GM18861 (cell line): ENCODE measurements at regions not wholly inside any gene's neighbourhood (a gene's known extent, or its start where the extent isn't known, plus 50 kb on each side); places are given as distances from the start of the nearest gene placed in this dataset.

Source experiments
- ATAC-seq: cut with Tn5 transposase; IDR thresholded peaks from one replicate; pipeline ENCODE4 v1.9.1; 2021; ENCODE audit not compliant: unreplicated experiment

GRCh38 chr6:156564807-156565149 is 212.4 kb upstream of the ARID1B start:
- no peak for ATAC-seq

- peak; percentile 93 for ATAC-seq
These were observed 212.9 kb upstream of the ARID1B start for GRCh38 chr6:156564127-156564806.

- ATAC-seq = no peak
These were observed 213.5 kb upstream of the ARID1B start for GRCh38 chr6:156563714-156564113.

GRCh38 chr6:156562636-156563035 is 214.5 kb upstream of the ARID1B start:
- no peak for ATAC-seq

- no peak for ATAC-seq
These were observed 215.2 kb upstream of the ARID1B start for GRCh38 chr6:156562019-156562418.

- no peak for ATAC-seq
These were observed 216.7 kb upstream of the ARID1B start for GRCh38 chr6:156560476-156560875.

GRCh38 chr6:156559162-156559690 is 218.0 kb upstream of the ARID1B start:
- no peak for ATAC-seq

- no peak for ATAC-seq
These were observed 219.3 kb upstream of the ARID1B start for GRCh38 chr6:156557911-156558259.

- peak; percentile 42 for ATAC-seq
These were observed 219.8 kb upstream of the ARID1B start for GRCh38 chr6:156557251-156557910.

- ATAC-seq = no peak
These were observed 220.4 kb upstream of the ARID1B start for GRCh38 chr6:156556811-156557210.

- ATAC-seq = no peak
These were observed 222.1 kb upstream of the ARID1B start for GRCh38 chr6:156555116-156555515.

GRCh38 chr6:156554160-156554559 is 223.0 kb upstream of the ARID1B start:
- no peak for ATAC-seq

- no peak for ATAC-seq
These were observed 224.3 kb upstream of the ARID1B start for GRCh38 chr6:156552849-156553248.

- no peak for ATAC-seq
These were observed 226.2 kb upstream of the ARID1B start for GRCh38 chr6:156550949-156551348.

GRCh38 chr6:156545931-156546330 is 231.2 kb upstream of the ARID1B start:
- ATAC-seq = no peak

GRCh38 chr6:156545021-156545420 is 232.2 kb upstream of the ARID1B start:
- ATAC-seq = no peak

- ATAC-seq = no peak
These were observed 233.1 kb upstream of the ARID1B start for GRCh38 chr6:156544046-156544445.

- ATAC-seq = no peak
These were observed 233.7 kb upstream of the ARID1B start for GRCh38 chr6:156543431-156543830.

GRCh38 chr6:156538875-156539660 is 238.1 kb upstream of the ARID1B start:
- ATAC-seq = no peak

- no peak for ATAC-seq
These were observed 242.6 kb upstream of the ARID1B start for GRCh38 chr6:156534594-156534993.

GRCh38 chr6:156533872-156534524 is 243.2 kb upstream of the ARID1B start:
- no peak for ATAC-seq
